Upper lobe of left lung (tissue), 4 donors: ENCODE measurements at regions not wholly inside any gene's neighbourhood (a gene's known extent, or its start where the extent isn't known, plus 50 kb on each side); places are given as distances from the start of the nearest gene placed in this dataset.

Experiments used
- CTCF ChIP-seq, 6 experiments: fragments of 450-650 bp in 4 of 6; fragments of 200-600 bp in 2 of 6; sonication (generic) in 2 of 6; IDR thresholded peaks; one replicate each; pipeline ENCODE4 v1.5.1; 2016 to 2019; ENCODE audit warnings: antibody characterized with exemption in 6 of 6
- POLR2A ChIP-seq, 4 donors: fragments of 450-650 bp; IDR thresholded peaks; one replicate each; pipeline ENCODE4 v1.5.1; 2016 to 2017; ENCODE audit warnings: antibody characterized with exemption in 4 of 4, mild to moderate bottlenecking in 2 of 4
- POLR2AphosphoS5 ChIP-seq, 2 donors: sonication (generic); formaldehyde crosslinking; IDR thresholded peaks; one replicate each; pipeline ENCODE4 v1.5.1; 2017; ENCODE audit warnings: antibody characterized with exemption in 2 of 2

GRCh38 chr11:37078521-37078920, 480.5 kb upstream of the RAG2 start:
- no peak for TF ChIP-seq POLR2AphosphoS5 (IDR thresholded peaks at IDR 0.05)
- no peak for TF ChIP-seq CTCF (IDR thresholded peaks at IDR 0.05)
- no peak for TF ChIP-seq POLR2A (IDR thresholded peaks at IDR 0.05)
